HG03135 (cell line): ENCODE measurements at regions not wholly inside any gene's neighbourhood (a gene's known extent, or its start where the extent isn't known, plus 50 kb on each side); places are given as distances from the start of the nearest gene placed in this dataset.

Experiments
- ATAC-seq: cut with Tn5 transposase; IDR thresholded peaks from one replicate; pipeline ENCODE4 v1.9.1; 2021; ENCODE audit warnings: mild to moderate bottlenecking, moderate library complexity; ENCODE audit not compliant: unreplicated experiment

- no peak for ATAC-seq
Observed at GRCh38 chr9:107759009-107759822, 269.6 kb upstream of the KLF4 start.

GRCh38 chr9:107756091-107756490, 266.5 kb upstream of the KLF4 start:
- ATAC-seq: no peak

GRCh38 chr9:107755246-107755645, 265.7 kb upstream of the KLF4 start:
- ATAC-seq: no peak

- ATAC-seq: no peak
Observed at GRCh38 chr9:107751567-107752210, 262.1 kb upstream of the KLF4 start.

- ATAC-seq: no peak
Observed at GRCh38 chr9:107750741-107751566, 261.4 kb upstream of the KLF4 start.

- ATAC-seq: no peak
Observed at GRCh38 chr9:107749787-107750444, 260.3 kb upstream of the KLF4 start.

GRCh38 chr9:107744873-107745272, 255.3 kb upstream of the KLF4 start:
- ATAC-seq: no peak

- no peak for ATAC-seq
Observed at GRCh38 chr9:107742531-107743309, 253.2 kb upstream of the KLF4 start.

GRCh38 chr9:107740088-107740980, 250.8 kb upstream of the KLF4 start:
- ATAC-seq: no peak

GRCh38 chr9:107739601-107740082, 250.1 kb upstream of the KLF4 start:
- no peak for ATAC-seq

- no peak for ATAC-seq
Observed at GRCh38 chr9:107738789-107739188, 249.2 kb upstream of the KLF4 start.

GRCh38 chr9:107737987-107738743, 248.6 kb upstream of the KLF4 start:
- no peak for ATAC-seq

- no peak for ATAC-seq
Observed at GRCh38 chr9:107737610-107737986, 248.0 kb upstream of the KLF4 start.

- no peak for ATAC-seq
Observed at GRCh38 chr9:107735821-107736220, 246.3 kb upstream of the KLF4 start.

- ATAC-seq: no peak
Observed at GRCh38 chr9:107734256-107735013, 244.9 kb upstream of the KLF4 start.

- ATAC-seq: no peak
Observed at GRCh38 chr9:107733523-107733894, 243.9 kb upstream of the KLF4 start.

- no peak for ATAC-seq
Observed at GRCh38 chr9:107732781-107733522, 243.4 kb upstream of the KLF4 start.
